OCI-LY3 (cell line): ENCODE measurements at regions not wholly inside any gene's neighbourhood (a gene's known extent, or its start where the extent isn't known, plus 50 kb on each side); places are given as distances from the start of the nearest gene placed in this dataset.

Experiments
- H2AFZ ChIP-seq: fragments of 200-600, 300-600 bp; shearing (Covaris generic); 2 replicates; pipeline ENCODE4 v1.6.0; 2014; ENCODE audit warnings: antibody characterized with exemption, low read depth, low read length
- H3K27ac ChIP-seq: fragments of 200-600, 300-600 bp; sonication (generic); 2 replicates; pipeline ENCODE4 v1.5.1; 2014; ENCODE audit warnings: mild to moderate bottlenecking, low read length, moderate library complexity, mixed read lengths
- H3K27me3 ChIP-seq: fragments of 200-600, 300-600 bp; sonication (generic); 2 replicates; pipeline ENCODE4 v1.6.1; 2014; ENCODE audit warnings: low read depth, low read length, mixed read lengths
- H3K36me3 ChIP-seq: fragments of 200-600, 300-600 bp; sonication (generic); replicated peaks from 2 replicates; pipeline ENCODE3; 2014; ENCODE audit warnings: low read depth, low read length, mixed read lengths
- H3K4me1 ChIP-seq: fragments of 300-600, 200-600 bp; sonication (generic); 2 replicates; pipeline ENCODE4 v1.6.1; 2014; ENCODE audit warnings: low read length, mixed read lengths
- H3K4me2 ChIP-seq: fragments of 200-600, 300-600 bp; sonication (generic); 2 replicates; pipeline ENCODE4 v1.6.1; 2014; ENCODE audit warnings: low read length, mixed read lengths
- H3K4me3 ChIP-seq: fragments of 300-600, 200-600 bp; sonication (generic); 2 replicates; pipeline ENCODE4 v1.5.1; 2014; ENCODE audit warnings: antibody characterized with exemption, mild to moderate bottlenecking, low read length, moderate library complexity
- H3K79me2 ChIP-seq: fragments of 300-600, 200-600 bp; shearing (Covaris generic); 2 replicates; pipeline ENCODE4 v1.6.1; 2014; ENCODE audit warnings: mild to moderate bottlenecking, low read length, mixed read lengths
- H3K9ac ChIP-seq: fragments of 300-600, 200-600 bp; shearing (Covaris generic); 2 replicates; pipeline ENCODE4 v1.6.0; 2014; ENCODE audit warnings: mild to moderate bottlenecking, low read length, moderate library complexity
- H3K9me3 ChIP-seq: fragments of 200-600, 300-600 bp; shearing (Covaris generic); 2 replicates; pipeline ENCODE4 v1.6.1; 2014; ENCODE audit warnings: low read length, mixed read lengths; ENCODE audit not compliant: insufficient read depth
- H4K20me1 ChIP-seq: fragments of 200-600, 300-600 bp; sonication (generic); 2 replicates; pipeline ENCODE4 v1.6.1; 2016; ENCODE audit warnings: low read length, mixed read lengths; ENCODE audit not compliant: insufficient read depth
- CTCF ChIP-seq: fragments of 200-600, 300-600 bp; sonication (generic); IDR thresholded peaks from 2 replicates; pipeline ENCODE4 v1.5.1; 2014; ENCODE audit warnings: antibody characterized with exemption, low read length, low read depth
- EZH2phosphoT487 ChIP-seq: fragments of 200-600 bp; shearing (Covaris generic); IDR thresholded peaks from 2 replicates; pipeline ENCODE4 v1.6.1; 2018; ENCODE audit warnings: antibody characterized with exemption, mixed run types, low read depth

- H3K4me1 ChIP-seq: no peaks in the 10 kb centered on the region
- H3K79me2 ChIP-seq: no peaks in the 10 kb centered on the region
- no peak overlapping the region for H3K9ac ChIP-seq
- TF ChIP-seq CTCF: no peak
- no peak overlapping the region for H3K4me2 ChIP-seq
- no peaks in the 10 kb centered on the region for H3K9me3 ChIP-seq
- no peaks in the 10 kb centered on the region for H3K36me3 ChIP-seq
- no peak overlapping the region for H2AFZ ChIP-seq
- no peaks in the 10 kb centered on the region for H3K27me3 ChIP-seq
- H3K4me3 ChIP-seq: no peak overlapping the region
- H4K20me1 ChIP-seq: no peaks in the 10 kb centered on the region
- no peak overlapping the region for H3K27ac ChIP-seq
Measured at GRCh38 chr2:18304849-18305248, 255.6 kb downstream of the RDH14 start.

GRCh38 chr2:18301421-18302139 is 258.9 kb downstream of the RDH14 start:
- no peaks in the 10 kb centered on the region for H3K27me3 ChIP-seq
- H3K4me1 ChIP-seq: no peaks in the 10 kb centered on the region
- H3K9ac ChIP-seq: no peak overlapping the region
- no peak overlapping the region for H3K4me2 ChIP-seq
- H3K36me3 ChIP-seq: no peaks in the 10 kb centered on the region
- no peak overlapping the region for H2AFZ ChIP-seq
- H4K20me1 ChIP-seq: no peaks in the 10 kb centered on the region
- no peak overlapping the region for H3K4me3 ChIP-seq
- no peaks in the 10 kb centered on the region for H3K9me3 ChIP-seq
- TF ChIP-seq EZH2phosphoT487 (no peak), CTCF (no peak)
- no peaks in the 10 kb centered on the region for H3K79me2 ChIP-seq
- no peak overlapping the region for H3K27ac ChIP-seq

GRCh38 chr2:18299423-18300212 is 260.8 kb downstream of the RDH14 start:
- Histone ChIP-seq H3K36me3 (no peaks in the 10 kb centered on the region), H3K4me3 (no peak overlapping the region), H3K9me3 (no peaks in the 10 kb centered on the region), H2AFZ (no peak overlapping the region), H3K4me1 (no peaks in the 10 kb centered on the region), H3K27ac (no peak overlapping the region), H4K20me1 (no peaks in the 10 kb centered on the region), H3K79me2 (no peaks in the 10 kb centered on the region), H3K4me2 (no peak overlapping the region), H3K27me3 (no peaks in the 10 kb centered on the region), H3K9ac (no peak overlapping the region)
- TF ChIP-seq CTCF: no peak
- no peak for TF ChIP-seq EZH2phosphoT487

- TF ChIP-seq EZH2phosphoT487: no peak
- Histone ChIP-seq H3K27me3 (no peaks in the 10 kb centered on the region), H3K4me3 (no peak overlapping the region), H4K20me1 (no peaks in the 10 kb centered on the region), H3K36me3 (no peaks in the 10 kb centered on the region), H3K27ac (no peak overlapping the region), H3K9ac (no peak overlapping the region), H2AFZ (no peak overlapping the region), H3K4me1 (no peaks in the 10 kb centered on the region), H3K4me2 (no peak overlapping the region), H3K9me3 (no peaks in the 10 kb centered on the region), H3K79me2 (no peaks in the 10 kb centered on the region)
Measured at GRCh38 chr2:18297534-18298058, 262.9 kb downstream of the RDH14 start.
